ENCODE measurements at regions not wholly inside any gene's neighbourhood (a gene's known extent, or its start where the extent isn't known, plus 50 kb on each side); places are given as distances from the start of the nearest gene placed in this dataset.

- Histone ChIP-seq H3K4me1 (ENCODE audit: control extremely low read depth in 1 of 4, control insufficient read depth in 4 of 4, insufficient read depth in 4 of 4, low read length in 3 of 4) (peaks cover 0 to 8% (median under 1%) of the 10 kb centered on the region in 4 experiments), H3K4me3 (ENCODE audit: control insufficient read depth in 1 of 7, extremely low read depth in 1 of 7, insufficient read depth in 4 of 7, low read depth in 2 of 7, low read length in 6 of 7) (no peak overlapping the region), H3K36me3 (ENCODE audit: control insufficient read depth in 4 of 4, insufficient read depth in 4 of 4, low read length in 3 of 4) (no peaks in the 10 kb centered on the region), H3K9me3 (ENCODE audit: control extremely low read depth in 1 of 5, control insufficient read depth in 4 of 5, insufficient read depth in 2 of 5, low read depth in 1 of 5, low read length in 4 of 5) (peaks cover 0 to 9% (median 0%) of the 10 kb centered on the region in 5 experiments), H3K27me3 (replicated peaks in 2 of 5; ENCODE audit: control insufficient read depth in 4 of 5, insufficient read depth in 5 of 5, low read length in 4 of 5) (no peaks in the 10 kb centered on the region), H3K27ac (ENCODE audit: insufficient read depth in 1 of 2, low read depth in 1 of 2, low read length in 2 of 2, poor library complexity in 1 of 2, severe bottlenecking in 2 of 2) (no peak overlapping the region)
- 57% methylated on average over 1 of the region's 5 CpGs for WGBS (ENCODE audit: insufficient coverage)
- ChIA-PET POLR2A (no interaction called here), CTCF (no interaction called here)
- DNase-seq = no peak
Measured at GRCh38 chr9:88052321-88052965, 78.1 kb upstream of the CDK20 start.

- WGBS (ENCODE audit: insufficient coverage) = 96% methylated on average over 5 of the region's 8 CpGs
- no peak for DNase-seq
- no peaks in the 10 kb centered on the region for H3K27me3 ChIP-seq (replicated peaks in 2 of 5; ENCODE audit: control insufficient read depth in 4 of 5, insufficient read depth in 5 of 5, low read length in 4 of 5)
- H3K4me1 ChIP-seq (ENCODE audit: control extremely low read depth in 1 of 4, control insufficient read depth in 4 of 4, insufficient read depth in 4 of 4, low read length in 3 of 4) = peaks cover 0 to 8% (median under 1%) of the 10 kb centered on the region in 4 experiments
- CTCF ChIA-PET = interaction anchor here (1.4 kb wide), 1 partner anchor 12 kb away, joined by 3 read pairs; no protein-coding TSS in a partner anchor
- POLR2A ChIA-PET = no interaction called here
- peaks cover 0 to 9% (median 0%) of the 10 kb centered on the region in 5 experiments for H3K9me3 ChIP-seq (ENCODE audit: control extremely low read depth in 1 of 5, control insufficient read depth in 4 of 5, insufficient read depth in 2 of 5, low read depth in 1 of 5, low read length in 4 of 5)
- H3K36me3 ChIP-seq (ENCODE audit: control insufficient read depth in 4 of 4, insufficient read depth in 4 of 4, low read length in 3 of 4) = no peaks in the 10 kb centered on the region
- no peak overlapping the region for H3K4me3 ChIP-seq (ENCODE audit: control insufficient read depth in 1 of 7, extremely low read depth in 1 of 7, insufficient read depth in 4 of 7, low read depth in 2 of 7, low read length in 6 of 7)
- H3K27ac ChIP-seq (ENCODE audit: insufficient read depth in 1 of 2, low read depth in 1 of 2, low read length in 2 of 2, poor library complexity in 1 of 2, severe bottlenecking in 2 of 2) = no peak overlapping the region
Measured at GRCh38 chr9:88051138-88051537, 76.8 kb upstream of the CDK20 start.

- WGBS (ENCODE audit: insufficient coverage) = 95% methylated on average over 10 of the region's 14 CpGs
- CTCF ChIA-PET = no interaction called here
- peaks cover 0 to 13% (median 3%) of the 10 kb centered on the region in 5 experiments for H3K9me3 ChIP-seq (ENCODE audit: control extremely low read depth in 1 of 5, control insufficient read depth in 4 of 5, insufficient read depth in 2 of 5, low read depth in 1 of 5, low read length in 4 of 5)
- POLR2A ChIA-PET = no interaction called here
- no peaks in the 10 kb centered on the region for H3K36me3 ChIP-seq (ENCODE audit: control insufficient read depth in 4 of 4, insufficient read depth in 4 of 4, low read length in 3 of 4)
- H3K27me3 ChIP-seq (replicated peaks in 2 of 5; ENCODE audit: control insufficient read depth in 4 of 5, insufficient read depth in 5 of 5, low read length in 4 of 5) = no peaks in the 10 kb centered on the region
- H3K27ac ChIP-seq (ENCODE audit: insufficient read depth in 1 of 2, low read depth in 1 of 2, low read length in 2 of 2, poor library complexity in 1 of 2, severe bottlenecking in 2 of 2) = no peak overlapping the region
- no peak for DNase-seq
- H3K4me1 ChIP-seq (ENCODE audit: control extremely low read depth in 1 of 4, control insufficient read depth in 4 of 4, insufficient read depth in 4 of 4, low read length in 3 of 4) = peaks cover 0 to 8% (median under 1%) of the 10 kb centered on the region in 4 experiments
- no peak overlapping the region for H3K4me3 ChIP-seq (ENCODE audit: control insufficient read depth in 1 of 7, extremely low read depth in 1 of 7, insufficient read depth in 4 of 7, low read depth in 2 of 7, low read length in 6 of 7)
Measured at GRCh38 chr9:88049677-88050307, 75.5 kb upstream of the CDK20 start.

- no peak for DNase-seq
- POLR2A ChIA-PET = no interaction called here
- peaks cover 1 to 21% (median 14%) of the 10 kb centered on the region in 5 experiments for H3K9me3 ChIP-seq (ENCODE audit: control extremely low read depth in 1 of 5, control insufficient read depth in 4 of 5, insufficient read depth in 2 of 5, low read depth in 1 of 5, low read length in 4 of 5)
- H3K4me3 ChIP-seq (ENCODE audit: control insufficient read depth in 1 of 7, extremely low read depth in 1 of 7, insufficient read depth in 4 of 7, low read depth in 2 of 7, low read length in 6 of 7) = no peak overlapping the region
- CTCF ChIA-PET = no interaction called here
- H3K27me3 ChIP-seq (replicated peaks in 2 of 5; ENCODE audit: control insufficient read depth in 4 of 5, insufficient read depth in 5 of 5, low read length in 4 of 5) = no peaks in the 10 kb centered on the region
- 96% methylated on average over 3 of the region's 3 CpGs for WGBS (ENCODE audit: insufficient coverage)
- no peak overlapping the region for H3K27ac ChIP-seq (ENCODE audit: insufficient read depth in 1 of 2, low read depth in 1 of 2, low read length in 2 of 2, poor library complexity in 1 of 2, severe bottlenecking in 2 of 2)
- H3K36me3 ChIP-seq (ENCODE audit: control insufficient read depth in 4 of 4, insufficient read depth in 4 of 4, low read length in 3 of 4) = no peaks in the 10 kb centered on the region
- peaks cover 0 to 1% (median 0%) of the 10 kb centered on the region in 4 experiments for H3K4me1 ChIP-seq (ENCODE audit: control extremely low read depth in 1 of 4, control insufficient read depth in 4 of 4, insufficient read depth in 4 of 4, low read length in 3 of 4)
Measured at GRCh38 chr9:88046542-88046941, 72.2 kb upstream of the CDK20 start.

- ChIA-PET POLR2A (no interaction called here), CTCF (interaction anchor here (0.8 kb wide), 1 partner anchor 31 kb away, joined by 4 read pairs; no protein-coding TSS in a partner anchor)
- DNase-seq = no peak
- peaks cover 1 to 21% (median 14%) of the 10 kb centered on the region in 5 experiments for H3K9me3 ChIP-seq (ENCODE audit: control extremely low read depth in 1 of 5, control insufficient read depth in 4 of 5, insufficient read depth in 2 of 5, low read depth in 1 of 5, low read length in 4 of 5)
- peaks cover 0 to 1% (median 0%) of the 10 kb centered on the region in 4 experiments for H3K4me1 ChIP-seq (ENCODE audit: control extremely low read depth in 1 of 4, control insufficient read depth in 4 of 4, insufficient read depth in 4 of 4, low read length in 3 of 4)
- H3K4me3 ChIP-seq (ENCODE audit: control insufficient read depth in 1 of 7, extremely low read depth in 1 of 7, insufficient read depth in 4 of 7, low read depth in 2 of 7, low read length in 6 of 7) = no peak overlapping the region
- no peaks in the 10 kb centered on the region for H3K36me3 ChIP-seq (ENCODE audit: control insufficient read depth in 4 of 4, insufficient read depth in 4 of 4, low read length in 3 of 4)
- no peak overlapping the region for H3K27ac ChIP-seq (ENCODE audit: insufficient read depth in 1 of 2, low read depth in 1 of 2, low read length in 2 of 2, poor library complexity in 1 of 2, severe bottlenecking in 2 of 2)
- H3K27me3 ChIP-seq (replicated peaks in 2 of 5; ENCODE audit: control insufficient read depth in 4 of 5, insufficient read depth in 5 of 5, low read length in 4 of 5) = no peaks in the 10 kb centered on the region
- WGBS (ENCODE audit: insufficient coverage) = 88% methylated on average over 1 of the region's 3 CpGs
Measured at GRCh38 chr9:88045686-88046085, 71.4 kb upstream of the CDK20 start.

- Histone ChIP-seq H3K36me3 (ENCODE audit: control insufficient read depth in 4 of 4, insufficient read depth in 4 of 4, low read length in 3 of 4) (no peaks in the 10 kb centered on the region), H3K27ac (ENCODE audit: insufficient read depth in 1 of 2, low read depth in 1 of 2, low read length in 2 of 2, poor library complexity in 1 of 2, severe bottlenecking in 2 of 2) (no peak overlapping the region), H3K4me1 (ENCODE audit: control extremely low read depth in 1 of 4, control insufficient read depth in 4 of 4, insufficient read depth in 4 of 4, low read length in 3 of 4) (no peaks in the 10 kb centered on the region), H3K27me3 (replicated peaks in 2 of 5; ENCODE audit: control insufficient read depth in 4 of 5, insufficient read depth in 5 of 5, low read length in 4 of 5) (no peaks in the 10 kb centered on the region), H3K4me3 (ENCODE audit: control insufficient read depth in 1 of 7, extremely low read depth in 1 of 7, insufficient read depth in 4 of 7, low read depth in 2 of 7, low read length in 6 of 7) (no peak overlapping the region), H3K9me3 (ENCODE audit: control extremely low read depth in 1 of 5, control insufficient read depth in 4 of 5, insufficient read depth in 2 of 5, low read depth in 1 of 5, low read length in 4 of 5) (peaks cover 1 to 21% (median 14%) of the 10 kb centered on the region in 5 experiments)
- ChIA-PET CTCF (interaction anchor here (1.0 kb wide), 1 partner anchor 93 kb away, joined by 4 read pairs; no protein-coding TSS in a partner anchor), POLR2A (no interaction called here)
- WGBS (ENCODE audit: insufficient coverage) = 100% methylated on average over 2 of the region's 3 CpGs
- no peak for DNase-seq
Measured at GRCh38 chr9:88044200-88044599, 69.9 kb upstream of the CDK20 start.

GRCh38 chr9:88043647-88044046, 69.3 kb upstream of the CDK20 start:
- Histone ChIP-seq H3K36me3 (ENCODE audit: control insufficient read depth in 4 of 4, insufficient read depth in 4 of 4, low read length in 3 of 4) (no peaks in the 10 kb centered on the region), H3K9me3 (ENCODE audit: control extremely low read depth in 1 of 5, control insufficient read depth in 4 of 5, insufficient read depth in 2 of 5, low read depth in 1 of 5, low read length in 4 of 5) (peaks cover 1 to 21% (median 15%) of the 10 kb centered on the region in 5 experiments), H3K27ac (ENCODE audit: insufficient read depth in 1 of 2, low read depth in 1 of 2, low read length in 2 of 2, poor library complexity in 1 of 2, severe bottlenecking in 2 of 2) (no peak overlapping the region), H3K4me1 (ENCODE audit: control extremely low read depth in 1 of 4, control insufficient read depth in 4 of 4, insufficient read depth in 4 of 4, low read length in 3 of 4) (no peaks in the 10 kb centered on the region), H3K4me3 (ENCODE audit: control insufficient read depth in 1 of 7, extremely low read depth in 1 of 7, insufficient read depth in 4 of 7, low read depth in 2 of 7, low read length in 6 of 7) (no peak overlapping the region), H3K27me3 (replicated peaks in 2 of 5; ENCODE audit: control insufficient read depth in 4 of 5, insufficient read depth in 5 of 5, low read length in 4 of 5) (no peaks in the 10 kb centered on the region)
- ChIA-PET POLR2A (no interaction called here), CTCF (no interaction called here)
- 100% methylated on average over 2 of the region's 3 CpGs for WGBS (ENCODE audit: insufficient coverage)
- no peak for DNase-seq
